ENCODE measurements at regions not wholly inside any gene's neighbourhood (a gene's known extent, or its start where the extent isn't known, plus 50 kb on each side); places are given as distances from the start of the nearest gene placed in this dataset.

DNA sequence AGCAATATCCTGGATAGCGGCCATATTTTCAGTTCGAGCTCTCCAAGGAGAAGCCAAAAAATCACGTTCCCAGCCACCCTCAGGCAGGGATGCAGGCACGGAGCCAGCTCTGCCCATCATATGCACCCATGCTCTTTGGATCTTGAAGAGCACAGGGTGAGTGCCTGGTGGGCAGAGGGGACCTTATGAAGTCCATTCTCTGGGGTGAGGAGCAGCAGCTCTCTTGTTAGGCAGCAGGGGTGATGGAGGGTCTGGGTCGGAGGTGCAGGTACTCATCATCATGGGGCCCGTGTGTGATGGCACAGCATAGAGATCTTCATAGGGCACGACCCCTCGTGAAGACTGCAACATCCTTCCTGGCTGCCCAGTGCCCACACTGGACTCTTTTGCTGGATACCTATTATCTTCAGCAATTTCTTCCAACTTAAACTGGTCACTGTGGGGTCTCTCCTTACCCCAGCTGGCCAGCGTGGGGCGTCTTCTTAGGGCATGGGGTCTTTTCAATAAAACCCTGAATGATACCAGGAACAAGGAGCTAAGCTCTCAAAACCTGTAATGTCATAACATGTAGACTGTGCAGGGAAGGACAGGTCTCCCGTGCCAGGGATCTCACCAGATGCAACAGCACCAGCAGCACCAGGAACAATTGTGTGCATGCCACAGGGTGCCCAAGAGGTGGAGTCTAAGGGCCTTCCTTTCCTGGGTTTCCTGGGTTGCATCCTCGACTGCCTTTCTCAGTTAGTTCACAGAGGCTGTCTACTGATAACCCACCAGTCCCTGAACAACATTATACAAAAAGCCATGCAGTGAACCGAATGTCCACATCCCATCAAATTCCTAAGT is 165.0 kb downstream of the TENT4A start:
- Histone ChIP-seq H3K9me3 (ENCODE audit: insufficient read depth in 2 of 2, low read depth in 1 of 2, low read length in 1 of 2) (no peaks in the 10 kb centered on the region), H3K4ac (replicated peaks; ENCODE audit: insufficient read length, low read depth, low read length) (no peak overlapping the region), H2BK12ac (ENCODE audit: low read depth, low read length) (no peak overlapping the region), H4K5ac (ENCODE audit: insufficient read length, low read depth, low read length) (no peak overlapping the region), H2BK5ac (ENCODE audit: low read depth, low read length) (no peak overlapping the region), H4K91ac (replicated peaks; ENCODE audit: insufficient read length, low read length) (no peak overlapping the region), H3K79me1 (ENCODE audit: low read depth, low read length) (no peaks in the 10 kb centered on the region), H4K8ac (ENCODE audit: extremely low read depth, insufficient read depth, low read length) (no peak overlapping the region), H3K4me1 (replicated peaks in 1 of 4; ENCODE audit: control insufficient read depth in 3 of 4, insufficient read depth in 4 of 4, low read length in 3 of 4) (no peaks in the 10 kb centered on the region), H4K20me1 (replicated peaks in 1 of 2; ENCODE audit: control insufficient read depth in 1 of 2, insufficient read depth in 2 of 2, low read length in 2 of 2) (no peaks in the 10 kb centered on the region), H2BK15ac (ENCODE audit: low read length) (no peak overlapping the region), H3K36me3 (ENCODE audit: control insufficient read depth in 2 of 4, insufficient read depth in 4 of 4, low read length in 3 of 4) (no peaks in the 10 kb centered on the region), H3K79me2 (ENCODE audit: control insufficient read depth in 1 of 2, insufficient read depth in 2 of 2, low read length in 2 of 2) (no peaks in the 10 kb centered on the region), H3K4me2 (ENCODE audit: insufficient read depth in 1 of 2, low read depth in 2 of 2, low read length in 2 of 2) (no peak overlapping the region), H3K27me3 (replicated peaks in 1 of 4; ENCODE audit: control insufficient read depth in 3 of 4, extremely low read depth in 1 of 4, insufficient read depth in 3 of 4, low read length in 3 of 4) (no peaks in the 10 kb centered on the region), H3K23ac (ENCODE audit: insufficient read length) (no peak overlapping the region), H2AFZ (ENCODE audit: low read length) (no peak overlapping the region), H3K56ac (replicated peaks; ENCODE audit: insufficient read length, low read depth, low read length) (no peak overlapping the region), H3K18ac (ENCODE audit: extremely low read depth, low read length) (no peak overlapping the region), H2AK5ac (ENCODE audit: low read depth, low read length) (no peak overlapping the region), H3K14ac (ENCODE audit: insufficient read length) (no peak overlapping the region), H3K23me2 (ENCODE audit: low read depth, low read length) (no peaks in the 10 kb centered on the region), H3K9ac (replicated peaks in 1 of 4; ENCODE audit: extremely low read depth in 1 of 4, low read depth in 3 of 4, low read length in 3 of 4) (no peak overlapping the region; a peak in 1 of 7 replicates), H2BK20ac (ENCODE audit: low read length) (no peak overlapping the region), H2BK120ac (replicated peaks; ENCODE audit: low read depth, low read length) (no peak overlapping the region), H3K4me3 (ENCODE audit: extremely low read depth in 1 of 4, insufficient read depth in 2 of 4, low read depth in 3 of 4, low read length in 4 of 4) (no peak overlapping the region), H3K27ac (ENCODE audit: low read depth, low read length) (no peak overlapping the region)
- ChIA-PET CTCF (ENCODE audit: partially characterized antibody) (interaction anchor here (0.6 kb wide), 1 partner anchor 34 kb away, joined by 3 read pairs; no protein-coding TSS in a partner anchor), POLR2A (ENCODE audit: partially characterized antibody) (no interaction called here)
- FAIRE-seq (no peak), DNase-seq (ENCODE audit: low read depth in 1 of 2, low spot score in 2 of 2) (no peak)
- WGBS, 2 experiments (ENCODE audit: extremely low coverage in 1 of 2, insufficient coverage in 1 of 2, insufficient read length in 1 of 2, insufficient replicate concordance in 2 of 2, low coverage in 1 of 2, low lambda C conversion rate in 2 of 2, missing lambda C conversion rate in 1 of 2) = 96% methylated on average over 13 of the region's 13 CpGs; no CpG with 5 or more reads in 1 of the 2 experiments
- no peak for TF ChIP-seq CHD2 (IDR thresholded peaks at IDR 0.05; ENCODE audit: low read length)
- no peak for TF ChIP-seq HDAC2 (IDR thresholded peaks at IDR 0.05; ENCODE audit: borderline replicate concordance in 1 of 2, low read depth in 2 of 2, low read length in 2 of 2)
- TF ChIP-seq TEAD4 (IDR thresholded peaks at IDR 0.05; ENCODE audit: low read depth, low read length) = no peak
- TF ChIP-seq RNF2 (IDR thresholded peaks at IDR 0.05; ENCODE audit: borderline replicate concordance, low read depth, low read length, missing control alignments, poor library complexity, severe bottlenecking) = no peak
- TF ChIP-seq POU5F1 (IDR thresholded peaks at IDR 0.05; ENCODE audit: low read depth, low read length) = no peak
- no peak for TF ChIP-seq SP4 (IDR thresholded peaks at IDR 0.05; ENCODE audit: low read length)
- TF ChIP-seq GTF2F1 (IDR thresholded peaks at IDR 0.05; ENCODE audit: borderline replicate concordance, low read depth, low read length) = no peak
- no peak for TF ChIP-seq TBP (IDR thresholded peaks at IDR 0.05; ENCODE audit: low read depth, low read length)
- no peak for TF ChIP-seq NRF1 (IDR thresholded peaks at IDR 0.05; ENCODE audit: low read depth, low read length)
- no peak for TF ChIP-seq BCL11A (IDR thresholded peaks at IDR 0.05; ENCODE audit: low read depth in 2 of 2, low read length in 2 of 2)
- no peak for TF ChIP-seq EP300 (IDR thresholded peaks at IDR 0.05; ENCODE audit: borderline replicate concordance in 1 of 2, low read depth in 2 of 2, low read length in 2 of 2)
- TF ChIP-seq KDM5A (IDR thresholded peaks at IDR 0.05; ENCODE audit: low read length) = no peak
- TF ChIP-seq SIX5 (IDR thresholded peaks at IDR 0.05; ENCODE audit: low read depth, low read length) = no peak

Measured in H1 (cell line).